Endothelial cell (in vitro differentiated cells): ENCODE measurements at regions not wholly inside any gene's neighbourhood (a gene's known extent, or its start where the extent isn't known, plus 50 kb on each side); places are given as distances from the start of the nearest gene placed in this dataset.
"Not testable (repeated sequence)": the region's sequence is repeated elsewhere in the genome, so short reads cannot be mapped to it uniquely, and the experiment has no call there.

Source experiments
- DNase-seq: peaks from one replicate; pipeline ENCODE4 v3.0.0; 2021; ENCODE audit warnings: low spot score
- H3K27ac Mint-ChIP-seq: one replicate; pipeline ENCODE4 v1.8.0; 2021; ENCODE audit warnings: mixed read lengths, inconsistent platforms; ENCODE audit not compliant: unreplicated experiment
- H3K27me3 Mint-ChIP-seq: one replicate; pipeline ENCODE4 v1.8.0; 2021; ENCODE audit warnings: mild to moderate bottlenecking, moderate library complexity, mixed read lengths, inconsistent platforms; ENCODE audit not compliant: unreplicated experiment
- H3K36me3 Mint-ChIP-seq: one replicate; pipeline ENCODE4 v1.8.0; 2021; ENCODE audit warnings: mild to moderate bottlenecking, low read depth, mixed read lengths, inconsistent platforms; ENCODE audit not compliant: unreplicated experiment
- H3K4me1 Mint-ChIP-seq: one replicate; pipeline ENCODE4 v1.8.0; 2021; ENCODE audit warnings: mild to moderate bottlenecking, mixed read lengths, inconsistent platforms; ENCODE audit not compliant: unreplicated experiment
- H3K4me3 Mint-ChIP-seq: one replicate; pipeline ENCODE4 v1.8.0; 2021; ENCODE audit warnings: mild to moderate bottlenecking, mixed read lengths, inconsistent platforms; ENCODE audit not compliant: unreplicated experiment
- H3K9me3 Mint-ChIP-seq: one replicate; pipeline ENCODE4 v1.8.0; 2021; ENCODE audit warnings: mixed read lengths, inconsistent platforms; ENCODE audit not compliant: unreplicated experiment
- TF ChIP-seq, protein P1 (sequence below): fragments of 200-600 bp; sonication (generic); IDR thresholded peaks from one replicate; pipeline ENCODE4 v1.5.0; 2021; ENCODE audit warnings: antibody characterized with exemption; ENCODE audit not compliant: unreplicated experiment

DNA sequence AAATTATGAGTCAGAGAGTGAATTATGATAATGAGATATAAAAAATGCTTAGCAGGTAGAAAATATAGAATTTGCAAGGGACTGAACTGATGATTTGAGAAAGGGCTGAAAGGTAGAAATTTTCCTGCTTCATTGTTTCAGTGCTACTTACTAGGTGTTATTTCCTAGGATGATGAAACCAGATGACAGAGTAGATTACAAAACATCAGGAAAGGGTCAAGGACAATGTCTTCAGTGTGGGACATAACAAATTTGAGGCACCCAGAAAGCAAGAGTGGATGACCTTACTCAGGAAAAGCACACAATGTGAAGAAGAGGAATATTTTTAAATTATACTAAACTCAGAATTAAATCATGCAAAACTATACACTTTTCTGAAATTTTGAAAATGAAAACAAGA lies 102.1 kb downstream of the SHCBP1 start:
- TF ChIP-seq, protein P1, sequence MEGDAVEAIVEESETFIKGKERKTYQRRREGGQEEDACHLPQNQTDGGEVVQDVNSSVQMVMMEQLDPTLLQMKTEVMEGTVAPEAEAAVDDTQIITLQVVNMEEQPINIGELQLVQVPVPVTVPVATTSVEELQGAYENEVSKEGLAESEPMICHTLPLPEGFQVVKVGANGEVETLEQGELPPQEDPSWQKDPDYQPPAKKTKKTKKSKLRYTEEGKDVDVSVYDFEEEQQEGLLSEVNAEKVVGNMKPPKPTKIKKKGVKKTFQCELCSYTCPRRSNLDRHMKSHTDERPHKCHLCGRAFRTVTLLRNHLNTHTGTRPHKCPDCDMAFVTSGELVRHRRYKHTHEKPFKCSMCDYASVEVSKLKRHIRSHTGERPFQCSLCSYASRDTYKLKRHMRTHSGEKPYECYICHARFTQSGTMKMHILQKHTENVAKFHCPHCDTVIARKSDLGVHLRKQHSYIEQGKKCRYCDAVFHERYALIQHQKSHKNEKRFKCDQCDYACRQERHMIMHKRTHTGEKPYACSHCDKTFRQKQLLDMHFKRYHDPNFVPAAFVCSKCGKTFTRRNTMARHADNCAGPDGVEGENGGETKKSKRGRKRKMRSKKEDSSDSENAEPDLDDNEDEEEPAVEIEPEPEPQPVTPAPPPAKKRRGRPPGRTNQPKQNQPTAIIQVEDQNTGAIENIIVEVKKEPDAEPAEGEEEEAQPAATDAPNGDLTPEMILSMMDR = no peak
- no peaks in the 10 kb centered on the region for H3K4me1 Mint-ChIP-seq
- H3K27ac Mint-ChIP-seq = no peak overlapping the region
- H3K27me3 Mint-ChIP-seq = no peaks in the 10 kb centered on the region
- no peak overlapping the region for H3K4me3 Mint-ChIP-seq
- H3K9me3 Mint-ChIP-seq = peaks cover 20% of the 10 kb centered on the region
- no peak for DNase-seq
- no peaks in the 10 kb centered on the region for H3K36me3 Mint-ChIP-seq

DNA sequence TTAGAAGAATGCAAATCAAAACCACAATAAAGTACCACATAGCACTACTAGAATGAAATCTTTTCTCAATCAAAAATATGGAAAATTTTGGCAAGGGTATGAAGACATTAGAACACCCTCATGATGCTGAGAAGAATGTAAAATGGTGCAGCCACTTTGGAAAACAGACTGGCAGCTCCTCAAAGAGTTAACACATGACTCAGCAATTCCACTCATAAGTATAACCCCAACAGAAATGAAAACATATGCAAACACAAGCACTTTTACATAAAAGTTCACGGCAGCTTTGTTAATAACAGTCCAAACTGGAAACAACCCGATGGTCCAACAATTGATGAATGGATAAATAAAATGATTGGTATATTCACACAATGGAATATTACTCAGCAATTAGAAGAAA lies 124.5 kb downstream of the SHCBP1 start:
- Mint-ChIP-seq H3K4me3 (no peak overlapping the region), H3K9me3 (peaks cover 4% of the 10 kb centered on the region), H3K4me1 (no peaks in the 10 kb centered on the region), H3K27ac (no peak overlapping the region), H3K36me3 (no peaks in the 10 kb centered on the region), H3K27me3 (no peaks in the 10 kb centered on the region)
- TF ChIP-seq, protein P1 = no peak
- DNase-seq = no peak

DNA sequence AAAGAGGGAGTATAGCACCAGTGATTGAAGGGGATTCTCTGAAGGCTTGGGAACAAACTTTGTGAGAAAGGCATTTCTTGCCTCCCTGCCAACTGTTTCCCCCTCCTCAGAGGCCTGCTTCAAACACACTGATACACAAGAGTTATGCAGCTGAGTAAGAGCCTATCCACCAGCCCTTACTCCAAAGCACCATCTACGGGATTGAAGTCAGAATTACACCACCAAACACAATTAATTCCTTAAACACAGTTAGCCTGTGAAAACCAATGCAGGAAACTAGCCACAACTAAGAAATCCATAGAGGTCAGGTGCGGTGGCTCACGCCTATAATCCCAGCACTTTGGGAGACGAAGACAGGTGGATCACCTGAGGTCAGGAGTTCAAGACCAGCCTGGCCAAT lies 138.3 kb downstream of the SHCBP1 start:
- no peak overlapping the region for H3K4me3 Mint-ChIP-seq
- no peaks in the 10 kb centered on the region for H3K36me3 Mint-ChIP-seq
- peaks cover 2% of the 10 kb centered on the region for H3K27me3 Mint-ChIP-seq
- H3K27ac Mint-ChIP-seq = no peak overlapping the region
- peaks cover 47% of the 10 kb centered on the region for H3K9me3 Mint-ChIP-seq
- TF ChIP-seq, protein P1 = no peak
- H3K4me1 Mint-ChIP-seq = no peaks in the 10 kb centered on the region
- no peak for DNase-seq

DNA sequence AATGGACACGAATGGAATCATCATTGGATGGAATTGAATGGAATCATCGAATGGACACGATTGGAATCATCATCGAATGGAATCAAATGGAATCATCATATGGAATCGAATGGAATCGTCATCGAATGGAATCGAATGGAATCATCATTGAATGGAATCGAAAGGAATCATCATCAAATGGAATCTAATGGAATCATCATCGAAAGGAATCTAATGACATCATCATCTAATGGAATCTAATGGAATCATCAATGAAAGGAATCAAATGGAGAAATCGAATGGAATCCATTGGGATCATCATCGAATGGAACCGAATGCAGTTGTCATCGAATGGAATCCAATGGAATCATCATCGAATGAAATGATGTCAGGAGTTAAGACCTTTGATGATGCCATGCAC lies 154.9 kb downstream of the SHCBP1 start:
- TF ChIP-seq, protein P1 = no peak
- Mint-ChIP-seq H3K27me3 (peaks cover 3% of the 10 kb centered on the region), H3K4me3 (no peak overlapping the region), H3K9me3 (peaks cover 24% of the 10 kb centered on the region), H3K4me1 (no peaks in the 10 kb centered on the region), H3K27ac (no peak overlapping the region), H3K36me3 (peaks cover 10% of the 10 kb centered on the region)
- no peak for DNase-seq

DNA sequence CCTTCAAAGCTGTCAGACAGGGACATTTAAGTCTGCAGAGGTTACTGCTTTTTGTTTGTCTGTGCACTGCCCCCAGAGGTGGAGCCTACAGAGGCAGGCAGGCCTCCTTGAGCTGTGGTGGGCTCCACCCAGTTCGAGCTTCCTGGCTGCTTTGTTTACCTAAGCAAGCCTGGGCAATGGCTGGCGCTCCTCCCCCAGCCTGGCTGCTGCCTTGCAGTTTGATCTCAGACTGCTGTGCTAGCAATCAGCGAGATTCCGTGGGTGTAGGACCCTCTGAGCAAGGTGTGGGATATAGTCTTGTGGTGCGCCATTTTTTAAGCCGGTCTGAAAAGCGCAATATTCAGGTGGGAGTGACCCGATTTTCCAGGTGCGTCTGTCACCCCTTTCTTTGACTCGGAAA lies 166.4 kb downstream of the SHCBP1 start:
- not testable (repeated sequence) for H3K36me3 Mint-ChIP-seq, H3K9me3 Mint-ChIP-seq, H3K4me3 Mint-ChIP-seq, H3K4me1 Mint-ChIP-seq, H3K27me3 Mint-ChIP-seq, H3K27ac Mint-ChIP-seq, DNase-seq
